ENCODE measurements at regions not wholly inside any gene's neighbourhood (a gene's known extent, or its start where the extent isn't known, plus 50 kb on each side); places are given as distances from the start of the nearest gene placed in this dataset.

GRCh38 chr5:112685931-112686330 is 51.8 kb upstream of the APC start:
- no peak overlapping the region for H3K27ac ChIP-seq (ENCODE audit: low read depth)
- no peaks in the 10 kb centered on the region for H3K4me1 ChIP-seq (ENCODE audit: insufficient read depth)
- no peak overlapping the region for H3K4me3 ChIP-seq (ENCODE audit: low read depth, low read length)
- 33% methylated on average over 2 of the region's 2 CpGs for WGBS
- no peak for DNase-seq (ENCODE audit: extremely low spot score)
- no peaks in the 10 kb centered on the region for H3K36me3 ChIP-seq (ENCODE audit: insufficient read depth)

- H3K27ac ChIP-seq (ENCODE audit: low read depth), result no peak overlapping the region
- 86% methylated on average over 2 of the region's 2 CpGs for WGBS
- no peak for DNase-seq (ENCODE audit: extremely low spot score)
- H3K36me3 ChIP-seq (ENCODE audit: insufficient read depth), result no peaks in the 10 kb centered on the region
- no peaks in the 10 kb centered on the region for H3K4me1 ChIP-seq (ENCODE audit: insufficient read depth)
- H3K4me3 ChIP-seq (ENCODE audit: low read depth, low read length), result no peak overlapping the region
Measured at GRCh38 chr5:112686675-112687074, 51.0 kb upstream of the APC start.

- Histone ChIP-seq H3K4me1 (ENCODE audit: insufficient read depth) (no peaks in the 10 kb centered on the region), H3K27ac (ENCODE audit: low read depth) (no peak overlapping the region), H3K4me3 (ENCODE audit: low read depth, low read length) (no peak overlapping the region), H3K36me3 (ENCODE audit: insufficient read depth) (no peaks in the 10 kb centered on the region)
- no peak for DNase-seq (ENCODE audit: extremely low spot score)
Measured at GRCh38 chr5:112687306-112687705, 50.4 kb upstream of the APC start.
